Omental fat pad (tissue), 3 donors: ENCODE measurements at regions not wholly inside any gene's neighbourhood (a gene's known extent, or its start where the extent isn't known, plus 50 kb on each side); places are given as distances from the start of the nearest gene placed in this dataset.

Source experiments
- ATAC-seq: fragments of 150-250 bp; one replicate; pipeline ENCODE4 v1.9.1; 2016; ENCODE audit warnings: mild to moderate bottlenecking, moderate library complexity; ENCODE audit not compliant: low FRiP score
- DNase-seq: peaks from one replicate; pipeline ENCODE4 v3.0.0-alpha.2; 2019; ENCODE audit warnings: low spot score
- CTCF ChIP-seq, 3 donors: fragments of 450-650 bp; IDR thresholded peaks; one replicate each; pipeline ENCODE4 v1.5.1; 2016 to 2017; ENCODE audit warnings: antibody characterized with exemption in 3 of 3, mild to moderate bottlenecking in 3 of 3, moderate library complexity in 2 of 3

- no peak for TF ChIP-seq CTCF (IDR thresholded peaks at IDR 0.05)
- ATAC-seq (no peak), DNase-seq (no peak)
Measured at GRCh38 chr10:114723361-114723760, 65.3 kb upstream of the ABLIM1 start.

GRCh38 chr10:114723991-114724715 is 66.1 kb upstream of the ABLIM1 start:
- ATAC-seq (peak; percentile 77), DNase-seq (no peak)
- TF ChIP-seq CTCF (IDR thresholded peaks at IDR 0.05) = no peak

- TF ChIP-seq CTCF (IDR thresholded peaks at IDR 0.05) = no peak
- DNase-seq (no peak), ATAC-seq (no peak)
Measured at GRCh38 chr10:114724716-114725106, 66.6 kb upstream of the ABLIM1 start.

GRCh38 chr10:114726820-114727271 is 68.8 kb upstream of the ABLIM1 start:
- no peak for TF ChIP-seq CTCF (IDR thresholded peaks at IDR 0.05)

GRCh38 chr10:114728325-114728724 is 70.2 kb upstream of the ABLIM1 start:
- ATAC-seq (no peak), DNase-seq (no peak)
- TF ChIP-seq CTCF (IDR thresholded peaks at IDR 0.05) = no peak

More at GRCh38 chr10:114726820-114727271, 68.8 kb upstream of the ABLIM1 start:
- ATAC-seq = no peak
- no peak for DNase-seq

GRCh38 chr10:114729103-114729659 is 71.1 kb upstream of the ABLIM1 start:
- TF ChIP-seq CTCF (IDR thresholded peaks at IDR 0.05) = no peak
- ATAC-seq = no peak
- no peak for DNase-seq

GRCh38 chr10:114730291-114730690 is 72.2 kb upstream of the ABLIM1 start:
- DNase-seq = no peak
- TF ChIP-seq CTCF (IDR thresholded peaks at IDR 0.05) = no peak

More at GRCh38 chr10:114730291-114730690, 72.2 kb upstream of the ABLIM1 start:
- no peak for ATAC-seq
